ENCODE measurements at regions not wholly inside any gene's neighbourhood (a gene's known extent, or its start where the extent isn't known, plus 50 kb on each side); places are given as distances from the start of the nearest gene placed in this dataset.

- Histone ChIP-seq H3K4me3 (ENCODE audit: insufficient read depth, low read length, poor library complexity, severe bottlenecking) (no peak overlapping the region), H3K36me3 (ENCODE audit: low read length) (no peaks in the 10 kb centered on the region), H3K9me2 (replicated peaks; ENCODE audit: insufficient read depth, low read length) (no peaks in the 10 kb centered on the region), H3K27me3 (ENCODE audit: low read length) (no peaks in the 10 kb centered on the region), H2AFZ (ENCODE audit: low read depth, low read length, severe bottlenecking) (no peak overlapping the region), H3K79me2 (ENCODE audit: insufficient read depth, low read length) (no peaks in the 10 kb centered on the region), H3K27ac (ENCODE audit: low read depth, low read length) (no peak overlapping the region), H4K20me1 (ENCODE audit: low read depth, low read length) (no peaks in the 10 kb centered on the region), H3K9me3 (ENCODE audit: insufficient read depth, low read length) (no peaks in the 10 kb centered on the region), H3K9ac (ENCODE audit: low read length) (no peak overlapping the region), H3K4me2 (ENCODE audit: low read depth, low read length, poor library complexity, severe bottlenecking) (no peak overlapping the region), H3F3A (ENCODE audit: insufficient read depth) (no peaks in the 10 kb centered on the region)
- no peak for TF ChIP-seq EZH2phosphoT487 (conservative IDR thresholded peaks at IDR 0.05; ENCODE audit: low read length)
- TF ChIP-seq CTCF (IDR thresholded peaks at IDR 0.05; ENCODE audit: insufficient read depth, low read length, poor library complexity, severe bottlenecking): no peak
Measured at GRCh38 chr6:139485742-139486475, 111.5 kb upstream of the CITED2 start.

GRCh38 chr6:139485185-139485584, 110.7 kb upstream of the CITED2 start:
- Histone ChIP-seq H3K4me3 (ENCODE audit: insufficient read depth, low read length, poor library complexity, severe bottlenecking) (no peak overlapping the region), H2AFZ (ENCODE audit: low read depth, low read length, severe bottlenecking) (no peak overlapping the region), H3K36me3 (ENCODE audit: low read length) (no peaks in the 10 kb centered on the region), H3K9me3 (ENCODE audit: insufficient read depth, low read length) (no peaks in the 10 kb centered on the region), H3K27ac (ENCODE audit: low read depth, low read length) (no peak overlapping the region), H3K27me3 (ENCODE audit: low read length) (no peaks in the 10 kb centered on the region), H3F3A (ENCODE audit: insufficient read depth) (no peaks in the 10 kb centered on the region), H3K79me2 (ENCODE audit: insufficient read depth, low read length) (no peaks in the 10 kb centered on the region), H3K9ac (ENCODE audit: low read length) (no peak overlapping the region), H3K4me2 (ENCODE audit: low read depth, low read length, poor library complexity, severe bottlenecking) (no peak overlapping the region), H3K9me2 (replicated peaks; ENCODE audit: insufficient read depth, low read length) (no peaks in the 10 kb centered on the region), H4K20me1 (ENCODE audit: low read depth, low read length) (no peaks in the 10 kb centered on the region)
- TF ChIP-seq CTCF (IDR thresholded peaks at IDR 0.05; ENCODE audit: insufficient read depth, low read length, poor library complexity, severe bottlenecking): no peak
- TF ChIP-seq EZH2phosphoT487 (conservative IDR thresholded peaks at IDR 0.05; ENCODE audit: low read length): no peak

- no peak overlapping the region for H3K27ac ChIP-seq (ENCODE audit: low read depth, low read length)
- H2AFZ ChIP-seq (ENCODE audit: low read depth, low read length, severe bottlenecking): no peak overlapping the region
- H3K36me3 ChIP-seq (ENCODE audit: low read length): no peaks in the 10 kb centered on the region
- no peaks in the 10 kb centered on the region for H3K79me2 ChIP-seq (ENCODE audit: insufficient read depth, low read length)
- no peak overlapping the region for H3K9ac ChIP-seq (ENCODE audit: low read length)
- no peak overlapping the region for H3K4me3 ChIP-seq (ENCODE audit: insufficient read depth, low read length, poor library complexity, severe bottlenecking)
- no peaks in the 10 kb centered on the region for H3F3A ChIP-seq (ENCODE audit: insufficient read depth)
- H4K20me1 ChIP-seq (ENCODE audit: low read depth, low read length): no peaks in the 10 kb centered on the region
- H3K9me3 ChIP-seq (ENCODE audit: insufficient read depth, low read length): no peaks in the 10 kb centered on the region
- TF ChIP-seq CTCF (IDR thresholded peaks at IDR 0.05; ENCODE audit: insufficient read depth, low read length, poor library complexity, severe bottlenecking) (no peak), EZH2phosphoT487 (conservative IDR thresholded peaks at IDR 0.05; ENCODE audit: low read length) (no peak)
- H3K9me2 ChIP-seq (replicated peaks; ENCODE audit: insufficient read depth, low read length): no peaks in the 10 kb centered on the region
- no peaks in the 10 kb centered on the region for H3K27me3 ChIP-seq (ENCODE audit: low read length)
- H3K4me2 ChIP-seq (ENCODE audit: low read depth, low read length, poor library complexity, severe bottlenecking): no peak overlapping the region
Measured at GRCh38 chr6:139483079-139483478, 108.6 kb upstream of the CITED2 start.
